Fibroblast of mammary gland (primary cell): ENCODE measurements at regions not wholly inside any gene's neighbourhood (a gene's known extent, or its start where the extent isn't known, plus 50 kb on each side); places are given as distances from the start of the nearest gene placed in this dataset.

Source experiments
- DNase-seq: peaks from one replicate; pipeline ENCODE4 v3.0.0-alpha.2; 2010; ENCODE audit warnings: low read depth
- H3K4me3 ChIP-seq: 2 replicates; pipeline ENCODE4 v1.5.1; 2011; ENCODE audit warnings: low read depth, mild to moderate bottlenecking, low read length, moderate library complexity; ENCODE audit not compliant: control insufficient read depth
- TF ChIP-seq, protein P1 (sequence below): conservative IDR thresholded peaks from 2 replicates; pipeline ENCODE4 v1.5.1; 2011; ENCODE audit warnings: low read depth, low read length, inconsistent platforms; ENCODE audit not compliant: control insufficient read depth, insufficient read depth

DNA sequence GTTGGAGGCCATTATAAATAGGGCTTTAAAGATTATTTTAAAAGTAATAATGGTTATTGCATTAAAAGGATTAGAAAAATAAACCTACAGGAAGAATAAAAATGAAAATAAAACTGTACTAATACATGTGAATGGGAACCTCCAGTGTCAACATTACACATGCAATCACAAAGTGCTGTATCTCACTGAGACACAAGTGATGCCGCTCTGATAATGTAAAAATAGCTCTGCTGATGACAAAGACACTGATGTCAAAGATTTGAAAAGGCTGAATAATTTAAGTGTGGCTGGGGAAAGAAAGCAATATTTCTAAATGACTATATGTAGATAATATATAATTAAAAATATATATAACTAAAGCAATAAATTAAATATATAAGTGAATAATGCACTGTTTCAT lies 129.1 kb upstream of the RAP2B start:
- DNase-seq: no peak
- no peak overlapping the region for H3K4me3 ChIP-seq
- TF ChIP-seq, protein P1, sequence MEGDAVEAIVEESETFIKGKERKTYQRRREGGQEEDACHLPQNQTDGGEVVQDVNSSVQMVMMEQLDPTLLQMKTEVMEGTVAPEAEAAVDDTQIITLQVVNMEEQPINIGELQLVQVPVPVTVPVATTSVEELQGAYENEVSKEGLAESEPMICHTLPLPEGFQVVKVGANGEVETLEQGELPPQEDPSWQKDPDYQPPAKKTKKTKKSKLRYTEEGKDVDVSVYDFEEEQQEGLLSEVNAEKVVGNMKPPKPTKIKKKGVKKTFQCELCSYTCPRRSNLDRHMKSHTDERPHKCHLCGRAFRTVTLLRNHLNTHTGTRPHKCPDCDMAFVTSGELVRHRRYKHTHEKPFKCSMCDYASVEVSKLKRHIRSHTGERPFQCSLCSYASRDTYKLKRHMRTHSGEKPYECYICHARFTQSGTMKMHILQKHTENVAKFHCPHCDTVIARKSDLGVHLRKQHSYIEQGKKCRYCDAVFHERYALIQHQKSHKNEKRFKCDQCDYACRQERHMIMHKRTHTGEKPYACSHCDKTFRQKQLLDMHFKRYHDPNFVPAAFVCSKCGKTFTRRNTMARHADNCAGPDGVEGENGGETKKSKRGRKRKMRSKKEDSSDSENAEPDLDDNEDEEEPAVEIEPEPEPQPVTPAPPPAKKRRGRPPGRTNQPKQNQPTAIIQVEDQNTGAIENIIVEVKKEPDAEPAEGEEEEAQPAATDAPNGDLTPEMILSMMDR: no peak

DNA sequence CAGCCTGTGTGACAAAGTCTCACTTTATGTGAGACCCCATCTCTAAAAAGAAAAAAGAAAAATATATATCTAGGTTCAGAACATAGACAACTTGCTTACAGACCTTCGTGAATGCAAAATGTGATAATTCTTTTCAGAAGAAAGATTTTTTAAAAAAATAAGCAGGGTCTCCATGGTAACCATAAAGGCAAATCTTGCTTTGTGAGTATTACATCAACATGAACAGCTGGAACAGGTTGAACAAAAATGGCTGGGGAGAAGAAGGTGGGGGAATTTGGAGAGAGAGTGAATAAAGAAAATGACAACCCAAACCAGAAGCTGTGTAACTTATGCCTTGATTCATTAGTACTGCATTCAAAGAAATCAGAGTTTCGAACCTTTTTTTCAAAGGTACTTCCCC lies 125.2 kb upstream of the RAP2B start:
- no peak for DNase-seq
- TF ChIP-seq, protein P1: no peak
- no peak overlapping the region for H3K4me3 ChIP-seq

DNA sequence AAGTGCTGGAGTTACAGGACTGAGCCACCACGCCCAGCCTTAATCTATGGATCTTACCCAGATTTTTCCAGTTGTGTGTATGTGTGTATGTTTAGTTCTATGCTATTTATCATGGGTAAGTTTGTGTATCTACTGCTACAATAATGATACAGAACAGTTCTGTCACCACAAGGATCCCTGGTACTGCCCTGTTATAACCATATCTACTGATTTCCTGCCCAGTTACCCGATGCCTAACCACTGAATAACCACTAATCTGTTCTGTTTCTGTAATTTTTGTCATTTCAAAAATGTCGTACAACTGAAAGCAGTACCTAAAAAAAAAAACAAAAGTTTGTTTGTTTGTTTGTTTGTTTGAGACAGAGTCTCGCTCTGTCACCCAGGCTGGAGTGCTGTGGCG lies 123.7 kb upstream of the RAP2B start:
- TF ChIP-seq, protein P1: no peak
- no peak overlapping the region for H3K4me3 ChIP-seq
- no peak for DNase-seq

DNA sequence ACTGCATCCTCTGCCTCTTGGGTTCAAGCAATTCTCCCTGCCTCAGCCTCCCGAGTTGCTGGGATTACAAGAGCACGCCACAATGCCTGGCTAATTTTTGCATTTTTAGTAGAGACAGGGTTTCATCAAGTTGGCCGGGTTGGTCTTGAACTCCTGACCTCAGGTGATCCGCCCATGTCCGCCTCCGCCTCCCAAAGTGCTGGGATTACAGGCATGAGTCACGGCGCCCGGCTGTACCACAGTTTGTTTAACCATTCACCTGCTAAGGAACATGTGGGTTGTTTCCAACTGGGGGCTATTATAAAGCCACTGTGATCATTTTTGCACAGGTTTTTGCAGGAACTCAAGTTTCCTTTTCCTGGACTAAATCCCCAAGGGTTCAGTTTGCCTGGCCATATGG lies 123.2 kb upstream of the RAP2B start:
- peak; percentile 50 for DNase-seq
- TF ChIP-seq, protein P1: no peak
- no peak overlapping the region for H3K4me3 ChIP-seq

DNA sequence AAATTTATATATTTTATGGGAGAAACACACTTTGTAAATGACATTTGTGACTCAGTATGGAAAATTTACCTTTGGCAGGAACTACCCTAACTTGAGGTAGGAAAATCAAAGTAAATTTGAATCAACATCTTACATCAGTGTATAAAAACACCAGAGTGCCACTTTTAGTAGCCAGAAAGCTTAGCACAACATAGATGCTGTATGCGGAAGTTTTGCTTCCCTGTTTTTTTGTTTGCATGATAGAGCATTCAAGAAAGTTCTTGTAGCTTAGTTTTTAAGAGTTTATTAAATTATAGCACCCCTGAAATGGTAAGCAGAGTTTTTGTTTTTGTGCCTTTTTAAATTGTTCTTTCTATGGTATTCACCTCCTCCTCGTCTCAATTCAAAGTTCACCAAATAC lies 120.8 kb upstream of the RAP2B start:
- no peak overlapping the region for H3K4me3 ChIP-seq
- TF ChIP-seq, protein P1: no peak
- DNase-seq: no peak

DNA sequence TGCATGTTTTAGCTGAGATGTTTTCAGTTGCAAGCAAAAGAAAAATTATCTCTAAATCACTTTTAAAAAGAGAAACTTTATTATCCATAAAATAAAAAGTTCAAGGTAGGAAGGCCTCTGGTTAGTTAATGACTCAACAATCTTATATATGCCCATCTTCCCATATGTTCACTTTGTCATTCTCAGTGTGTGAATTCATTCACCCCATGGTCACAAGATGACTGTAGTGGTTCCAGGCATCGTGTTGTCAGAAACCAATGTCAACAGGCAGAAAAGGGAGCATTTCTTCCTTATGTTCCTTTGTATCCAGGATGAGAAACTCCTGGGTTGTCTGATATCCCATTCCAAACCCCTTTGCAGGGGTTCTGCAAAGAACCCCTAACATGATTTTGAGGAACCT lies 119.9 kb upstream of the RAP2B start:
- no peak overlapping the region for H3K4me3 ChIP-seq
- DNase-seq: no peak
- TF ChIP-seq, protein P1: no peak

DNA sequence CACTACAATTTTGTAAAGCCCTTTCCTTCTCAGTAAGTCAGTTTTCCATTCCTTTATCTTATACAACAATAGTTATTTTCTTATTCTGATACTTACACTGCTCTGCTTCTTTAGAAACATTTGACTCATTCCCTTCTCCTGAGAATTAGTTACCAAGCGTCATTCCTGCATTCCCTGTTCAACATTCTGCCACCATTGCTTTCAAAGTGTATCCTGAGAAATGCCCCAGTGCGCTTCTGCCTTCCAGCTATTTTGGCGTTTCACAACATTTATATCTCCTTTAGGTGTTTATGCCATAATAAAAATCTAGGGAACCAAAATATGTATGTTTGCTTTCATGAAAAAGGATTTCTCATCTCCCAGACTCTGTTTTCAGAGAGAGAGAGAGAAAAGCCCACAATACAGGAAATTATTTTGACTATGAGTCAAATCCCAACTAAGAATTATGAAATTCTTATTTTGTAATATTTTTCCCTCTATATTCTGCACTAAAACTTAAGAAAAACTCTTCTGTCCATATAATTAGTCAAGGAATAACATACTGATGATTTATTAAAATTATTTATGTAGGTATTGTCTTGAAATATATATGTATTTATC lies 118.2 kb upstream of the RAP2B start:
- TF ChIP-seq, protein P1: no peak
- DNase-seq: peak; percentile 76
- H3K4me3 ChIP-seq: no peak overlapping the region
